HCT116 (cell line): ENCODE measurements at regions not wholly inside any gene's neighbourhood (a gene's known extent, or its start where the extent isn't known, plus 50 kb on each side); places are given as distances from the start of the nearest gene placed in this dataset.
"Not testable (repeated sequence)": the region's sequence is repeated elsewhere in the genome, so short reads cannot be mapped to it uniquely, and the experiment has no call there.

Experiments
- ATAC-seq: fragments of 200-7000 bp; cut with Tn5 transposase; 2 replicates; pipeline ENCODE4 v1.9.1; 2020; ENCODE audit warnings: mild to moderate bottlenecking, moderate library complexity
- BruUV-seq: library from RNA; stranded (reverse); fragments of 400-500 nt; replicated peaks from 2 replicates; lab custom pipeline; 2021; lab: Mats Ljungman, UMichigan
- CTCF ChIA-PET: fragments of 300-600 bp; sonication (Branson Sonifier 250); formaldehyde crosslinking; loops from one replicate; lab custom pipeline; 2021; ENCODE audit warnings: antibody characterized with exemption; lab: Charles Lee
- POLR2A ChIA-PET: fragments of 300-600, 350-600 bp; sonication (Branson Sonifier 250); formaldehyde crosslinking; loops from one replicate; lab custom pipeline; 2021; ENCODE audit warnings: antibody characterized with exemption; lab: Charles Lee
- RAD21 ChIA-PET, 2 experiments: fragments of 300-600 bp; sonication (Branson Sonifier 250); formaldehyde crosslinking; loops; one replicate each; lab custom pipeline; 2023; ENCODE audit warnings: low total read pairs in 2 of 2; ENCODE audit not compliant: uncharacterized antibody in 2 of 2, unreplicated experiment in 2 of 2, low non-redundant PET in 1 of 2; lab: Charles Lee
- DNase-seq: peaks from one replicate; pipeline ENCODE4 v3.0.0-alpha.2; 2010; ENCODE audit warnings: low read depth, low spot score
- H2AFZ ChIP-seq: fragments of 200-600 bp; shearing (Covaris generic), sonication (generic); 2 replicates; pipeline ENCODE4 v1.6.1; 2017; ENCODE audit warnings: low read depth, mixed run types, mixed read lengths, antibody characterized with exemption, low read length; ENCODE audit not compliant: poor library complexity, severe bottlenecking
- H3K27ac ChIP-seq: 2 replicates; pipeline ENCODE4 v1.5.1; 2012; ENCODE audit warnings: low read depth, low read length
- H3K27me3 ChIP-seq: fragments of 200-600 bp; sonication (generic); 2 replicates; pipeline ENCODE4 v1.6.1; 2016; ENCODE audit warnings: mixed run types, low read length, mixed read lengths; ENCODE audit not compliant: insufficient read depth
- H3K36me3 ChIP-seq, 2 experiments: fragments of 200-500 bp in 1 of 2; fragments of 200-600 bp in 1 of 2; sonication (Bioruptor generic) in 1 of 2; sonication (generic) in 1 of 2; 2 replicates each; pipeline versions ENCODE4 v1.5.1 to v1.6.1; 2014 to 2016; ENCODE audit warnings: low read length in 2 of 2, inconsistent platforms in 1 of 2, mixed read lengths in 1 of 2, mixed run types in 1 of 2; ENCODE audit not compliant: insufficient read depth in 2 of 2, control insufficient read depth in 1 of 2
- H3K4me1 ChIP-seq, 2 experiments: fragments of 200-600 bp in 1 of 2; sonication (generic) in 1 of 2; 2 replicates each; pipeline versions ENCODE4 v1.5.1 to v1.6.1; 2012 to 2017; ENCODE audit warnings: low read length in 2 of 2, inconsistent platforms in 1 of 2, mild to moderate bottlenecking in 1 of 2, mixed read lengths in 1 of 2, mixed run types in 1 of 2, moderate library complexity in 1 of 2; ENCODE audit not compliant: insufficient read depth in 2 of 2, control insufficient read depth in 1 of 2
- H3K4me2 ChIP-seq: fragments of 200-600 bp; sonication (generic); 2 replicates; pipeline ENCODE4 v1.6.1; 2017; ENCODE audit warnings: mixed run types, low read length, mixed read lengths
- H3K4me3 ChIP-seq, 2 experiments: fragments of 200-600 bp in 1 of 2; sonication (generic) in 1 of 2; replicated peaks in 1 of 2; 2 replicates each; pipeline ENCODE4 v1.5.1; 2011 to 2016; ENCODE audit warnings: low read length in 2 of 2, control low read depth in 1 of 2, low read depth in 1 of 2, mild to moderate bottlenecking in 1 of 2, mixed read lengths in 1 of 2, mixed run types in 1 of 2
- H3K79me2 ChIP-seq: fragments of 200-600 bp; sonication (generic); 2 replicates; pipeline ENCODE4 v1.6.1; 2017; ENCODE audit warnings: mild to moderate bottlenecking, mixed run types, low read length, moderate library complexity, mixed read lengths; ENCODE audit not compliant: insufficient read depth
- H3K9ac ChIP-seq: fragments of 200-600 bp; sonication (generic); 2 replicates; pipeline ENCODE4 v1.6.1; 2016; ENCODE audit warnings: low read length, mixed read lengths
- H3K9me2 ChIP-seq: fragments of 200-600 bp; sonication (generic), shearing (Covaris generic); 2 replicates; pipeline ENCODE4 v1.6.1; 2017; ENCODE audit warnings: mixed run types, mild to moderate bottlenecking, moderate library complexity; ENCODE audit not compliant: insufficient read depth
- H3K9me3 ChIP-seq, 2 experiments: fragments of 200-500 bp in 1 of 2; fragments of 200-600 bp in 1 of 2; sonication (Bioruptor generic) in 1 of 2; sonication (generic) in 1 of 2; 2 replicates each; pipeline ENCODE4 v1.6.1; 2014 to 2017; ENCODE audit warnings: low read length in 2 of 2, mixed read lengths in 2 of 2, inconsistent platforms in 1 of 2, low read depth in 1 of 2, mild to moderate bottlenecking in 1 of 2, mixed run types in 1 of 2, moderate library complexity in 1 of 2; ENCODE audit not compliant: control insufficient read depth in 1 of 2, insufficient read depth in 1 of 2
- H4K20me1 ChIP-seq: fragments of 200-600 bp; sonication (generic), shearing (Covaris generic); 2 replicates; pipeline ENCODE4 v1.6.1; 2017; ENCODE audit warnings: mixed run types, mild to moderate bottlenecking, moderate library complexity; ENCODE audit not compliant: insufficient read depth
- CTCF ChIP-seq, 3 experiments: fragments of 200-600 bp in 1 of 3; sonication (generic) in 1 of 3; IDR thresholded peaks in 2 of 3; conservative IDR thresholded peaks in 1 of 3; 2 replicates each; pipeline ENCODE4 v1.5.1; 2012 to 2017; ENCODE audit warnings: low read depth in 2 of 3, low read length in 2 of 3, antibody characterized with exemption in 1 of 3, borderline replicate concordance in 1 of 3, control low read depth in 1 of 3, mild to moderate bottlenecking in 1 of 3, mixed read lengths in 1 of 3, mixed run types in 1 of 3, moderate library complexity in 1 of 3; ENCODE audit not compliant: insufficient read depth in 1 of 3
- intact Hi-C: fragments of 100-400 bp; cut with micrococcal nuclease; formaldehyde crosslinking; loops from 2 replicates; pipeline ENCODE4 v1.10.0; 2022

GRCh38 chr16:29116207-29116606 lies 131.4 kb downstream of the LAT start:
- RAD21 ChIA-PET, H3K4me1 ChIP-seq, ATAC-seq, H3K36me3 ChIP-seq, H2AFZ ChIP-seq, H3K4me2 ChIP-seq, H3K9me3 ChIP-seq, H4K20me1 ChIP-seq, DNase-seq, CTCF ChIA-PET, H3K27ac ChIP-seq, H3K9ac ChIP-seq, H3K27me3 ChIP-seq, BruUV-seq, POLR2A ChIA-PET, H3K4me3 ChIP-seq, H3K9me2 ChIP-seq, H3K79me2 ChIP-seq: not testable (repeated sequence)
- intact Hi-C loops = loop anchor here (10.0 kb wide), 1 partner anchor 909 kb away; the partner anchor contains the start of gene C16orf92

GRCh38 chr16:29115802-29116141 lies 130.9 kb downstream of the LAT start:
- peak overlapping the region; percentile 64; the same call in 1 of the 2 replicates for H3K4me2 ChIP-seq
- DNase-seq, H3K9me2 ChIP-seq, H4K20me1 ChIP-seq, H2AFZ ChIP-seq, H3K9me3 ChIP-seq, H3K27ac ChIP-seq, POLR2A ChIA-PET, H3K4me1 ChIP-seq, CTCF ChIA-PET, H3K27me3 ChIP-seq, BruUV-seq, RAD21 ChIA-PET, ATAC-seq, H3K79me2 ChIP-seq, H3K36me3 ChIP-seq, H3K9ac ChIP-seq, H3K4me3 ChIP-seq: not testable (repeated sequence)
- intact Hi-C loops = loop anchor here (10.0 kb wide), 1 partner anchor 909 kb away; the partner anchor contains the start of gene C16orf92
- 0 out of 6 replicates have a peak, but pooled peaks of 1 of the 3 experiments have one; percentile 1 for TF ChIP-seq CTCF (IDR thresholded peaks at IDR 0.05 in 2 of 3, conservative IDR thresholded peaks at IDR 0.05 in 1 of 3; ENCODE audit: borderline replicate concordance in 1 of 3, insufficient read depth in 1 of 3, low read depth in 2 of 3, low read length in 2 of 3)
